Cerebellar nuclear complex (tissue), 1 donor: ENCODE measurements at regions not wholly inside any gene's neighbourhood (a gene's known extent, or its start where the extent isn't known, plus 50 kb on each side); places are given as distances from the start of the nearest gene placed in this dataset.
"Not testable (repeated sequence)": the region's sequence is repeated elsewhere in the genome, so short reads cannot be mapped to it uniquely, and the experiment has no call there.

Experiments used
- DNase-seq, 2 experiments: peaks; one replicate each; lab custom pipeline; 2025; lab: John Stamatoyannopoulos, UW

DNA sequence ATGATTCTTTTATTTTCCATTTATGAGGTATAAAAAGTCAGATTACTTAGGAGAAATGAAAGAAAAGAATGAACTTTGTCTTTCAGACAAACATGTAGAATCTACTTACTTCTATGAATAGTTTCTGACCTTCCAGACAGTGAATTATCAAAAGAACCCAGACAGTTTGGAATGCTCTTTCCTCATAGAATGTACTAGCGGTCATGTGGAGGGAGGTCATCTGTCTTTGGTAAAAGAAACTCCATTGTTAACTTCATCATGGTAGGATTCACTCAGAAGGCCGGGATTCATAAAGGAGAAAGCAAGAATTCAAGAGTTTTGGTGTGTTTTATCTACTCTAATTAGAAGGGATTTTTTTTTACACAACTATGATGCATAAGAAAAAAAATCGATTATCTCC lies 144.8 kb upstream of the ZNF804B start:
- DNase-seq: no peak

DNA sequence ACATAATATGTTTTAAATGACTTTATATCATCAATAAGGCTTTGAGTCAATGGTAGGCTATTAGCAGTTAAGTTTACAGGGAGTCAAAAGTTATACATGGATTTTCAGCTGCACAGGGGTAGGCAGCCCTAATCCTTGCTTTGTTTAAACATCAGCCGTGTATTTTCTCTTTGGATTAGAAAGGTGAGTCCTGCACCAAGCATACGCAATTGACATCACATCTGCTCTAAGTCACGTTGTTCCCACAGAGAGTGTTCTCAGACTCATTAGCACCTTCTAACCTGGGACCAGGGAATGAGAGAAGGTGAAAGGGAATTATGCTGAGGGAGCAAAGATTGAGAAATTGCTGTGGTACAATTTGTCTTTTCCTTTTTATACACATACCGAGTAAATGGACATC lies 148.6 kb upstream of the ZNF804B start:
- DNase-seq: no peak

DNA sequence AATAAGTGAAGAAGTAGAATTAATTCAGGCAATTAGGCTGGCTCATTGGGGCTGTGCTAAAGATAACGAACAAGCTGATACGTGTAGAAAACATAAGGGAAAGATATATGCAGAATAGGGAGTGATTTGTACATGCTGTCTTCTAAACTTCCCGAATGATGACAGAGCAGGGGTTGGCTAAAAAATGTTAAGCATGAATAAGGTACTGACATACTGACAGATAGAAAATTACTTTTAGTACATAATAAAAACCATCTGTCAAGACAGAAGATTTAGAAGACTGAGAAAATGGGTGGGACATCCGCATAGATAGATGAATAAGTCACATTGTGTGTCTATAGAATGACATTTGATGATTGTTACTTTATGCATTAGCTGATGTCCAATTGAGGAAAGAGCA lies 158.8 kb upstream of the ZNF804B start:
- no peak for DNase-seq

DNA sequence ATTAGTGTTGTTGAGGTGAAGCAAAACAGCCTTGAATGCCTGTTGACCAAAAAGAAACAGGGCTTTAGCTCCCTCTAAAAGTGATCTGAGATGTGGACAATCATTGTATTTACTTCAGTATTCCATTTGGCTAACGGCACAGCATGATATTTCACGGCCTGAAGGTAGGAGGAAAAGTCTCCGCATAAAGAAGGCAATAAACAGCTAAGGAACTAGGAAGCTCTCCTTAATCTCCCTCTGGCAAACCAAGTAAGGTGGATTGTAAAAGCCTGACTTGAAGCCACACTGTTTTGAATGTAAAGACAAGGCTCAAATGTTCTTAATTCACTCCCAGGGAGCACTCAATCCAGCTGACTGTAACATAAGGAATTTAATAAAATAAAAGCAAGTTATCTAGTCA lies 160.0 kb upstream of the ZNF804B start:
- DNase-seq: no peak

DNA sequence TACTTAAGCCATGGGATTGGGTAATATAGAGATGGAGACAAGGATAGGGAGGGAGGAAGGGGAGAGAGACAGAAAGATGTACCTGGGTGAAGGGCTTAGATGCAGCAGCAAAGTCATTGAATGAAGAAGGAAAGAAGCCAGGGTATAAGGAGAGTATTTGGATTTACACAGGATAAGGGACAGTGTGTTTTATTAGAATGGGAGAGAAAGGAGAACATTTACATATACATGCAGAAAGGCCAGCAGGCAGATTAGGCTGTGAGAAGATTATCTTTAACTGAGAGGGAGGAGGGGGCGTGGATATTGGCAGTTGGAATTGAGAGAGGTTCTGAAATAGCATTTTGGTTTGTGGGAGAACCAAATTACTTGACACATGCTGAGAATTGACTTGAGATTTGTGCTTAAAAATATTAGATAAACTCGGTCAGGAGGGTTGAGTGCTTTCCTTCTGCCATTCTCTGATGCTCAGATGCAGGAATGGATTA lies 161.5 kb upstream of the ZNF804B start:
- no peak for DNase-seq

DNA sequence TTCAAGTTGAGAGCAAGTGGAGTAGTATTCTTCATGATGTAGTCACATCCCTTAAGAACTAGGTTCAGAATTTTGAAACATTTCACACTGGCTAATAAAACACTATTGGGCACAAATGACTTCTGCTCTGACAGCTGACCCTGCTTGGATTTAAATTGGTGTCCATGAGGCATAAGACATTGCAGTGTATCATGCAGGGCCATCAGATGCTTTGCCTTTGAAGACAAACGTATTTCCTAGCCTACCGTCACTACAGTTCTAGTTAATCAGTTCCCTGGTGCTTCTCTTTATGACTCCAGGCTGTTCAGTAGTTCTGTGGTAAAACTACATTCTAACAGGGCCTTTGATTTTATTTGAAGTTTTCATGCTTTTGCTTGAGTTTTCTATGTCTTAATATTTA lies 168.5 kb upstream of the ZNF804B start:
- DNase-seq: no peak

DNA sequence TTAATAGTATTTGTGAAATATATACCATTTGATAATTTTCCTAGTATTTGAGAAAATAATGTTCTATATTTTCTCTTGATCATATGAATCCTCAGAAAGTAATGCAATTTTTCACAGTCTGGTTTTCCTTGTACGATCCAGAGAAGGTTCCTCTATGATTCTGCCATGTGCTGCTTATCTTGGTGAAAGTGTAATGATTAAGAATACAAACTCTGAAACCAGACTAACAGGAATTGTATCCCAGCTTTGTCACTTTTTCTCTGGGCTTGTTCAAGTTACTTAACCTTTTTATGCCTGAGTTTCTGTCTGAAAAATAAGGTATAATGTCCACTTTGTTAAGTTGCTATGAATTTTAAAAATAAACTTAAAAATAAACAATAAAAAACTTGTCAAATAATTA lies 169.6 kb upstream of the ZNF804B start:
- DNase-seq: no peak

DNA sequence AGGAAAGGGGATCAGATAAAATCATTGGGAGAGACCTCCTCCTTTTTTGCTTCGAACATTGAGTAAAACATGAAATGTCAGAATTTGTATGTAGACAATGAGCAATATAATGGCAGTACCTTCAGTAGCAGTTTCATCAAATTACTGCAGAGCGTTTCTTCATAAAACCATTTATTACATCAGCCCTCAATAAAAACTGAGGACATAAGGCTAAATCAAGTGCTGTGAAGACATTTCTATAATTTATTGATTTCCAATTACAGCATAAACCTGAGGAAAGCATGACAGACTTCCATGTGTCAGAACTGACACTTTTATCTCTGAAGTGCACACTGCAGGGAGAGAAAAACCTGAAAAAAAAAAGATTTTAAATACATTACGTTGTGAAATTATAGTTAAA lies 172.6 kb upstream of the ZNF804B start:
- DNase-seq: no peak

DNA sequence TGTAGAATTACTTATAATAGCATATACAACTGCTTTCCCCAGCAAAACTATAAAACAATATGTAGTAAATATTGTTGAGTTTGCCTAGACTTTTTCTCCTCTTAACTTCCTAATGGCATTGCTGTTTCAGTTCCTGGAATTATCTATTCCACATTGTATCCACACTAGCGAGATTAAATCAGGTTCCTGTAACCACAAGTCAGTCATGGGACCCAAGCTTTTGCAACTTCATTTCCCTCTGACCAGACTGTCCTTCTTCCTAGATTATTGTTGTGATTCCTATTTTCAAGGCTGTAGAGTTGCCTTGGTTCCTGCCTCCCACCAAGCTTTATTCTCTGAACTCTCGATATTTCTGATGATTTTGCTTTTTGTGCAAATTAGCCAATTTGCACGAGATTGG lies 173.3 kb upstream of the ZNF804B start:
- DNase-seq: no peak

DNA sequence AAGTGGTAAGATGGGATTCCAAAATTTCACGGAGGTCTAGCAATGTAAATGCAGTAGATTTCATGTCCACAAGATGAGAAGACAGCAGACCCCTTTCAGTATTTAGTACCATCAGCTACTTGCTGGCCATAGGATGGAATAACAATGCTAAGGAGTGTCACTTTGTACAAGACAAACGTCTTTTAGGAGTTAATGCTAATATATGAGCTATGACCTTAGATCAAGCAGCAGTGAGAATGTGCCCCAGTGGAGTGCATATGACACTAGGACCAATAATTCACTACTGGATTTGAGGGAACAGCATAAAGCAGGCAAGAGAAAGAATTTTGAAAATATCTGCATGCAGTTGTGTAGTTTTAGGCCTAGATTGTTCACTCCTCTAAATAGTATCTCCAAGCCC lies 182.8 kb upstream of the ZNF804B start:
- no peak for DNase-seq

DNA sequence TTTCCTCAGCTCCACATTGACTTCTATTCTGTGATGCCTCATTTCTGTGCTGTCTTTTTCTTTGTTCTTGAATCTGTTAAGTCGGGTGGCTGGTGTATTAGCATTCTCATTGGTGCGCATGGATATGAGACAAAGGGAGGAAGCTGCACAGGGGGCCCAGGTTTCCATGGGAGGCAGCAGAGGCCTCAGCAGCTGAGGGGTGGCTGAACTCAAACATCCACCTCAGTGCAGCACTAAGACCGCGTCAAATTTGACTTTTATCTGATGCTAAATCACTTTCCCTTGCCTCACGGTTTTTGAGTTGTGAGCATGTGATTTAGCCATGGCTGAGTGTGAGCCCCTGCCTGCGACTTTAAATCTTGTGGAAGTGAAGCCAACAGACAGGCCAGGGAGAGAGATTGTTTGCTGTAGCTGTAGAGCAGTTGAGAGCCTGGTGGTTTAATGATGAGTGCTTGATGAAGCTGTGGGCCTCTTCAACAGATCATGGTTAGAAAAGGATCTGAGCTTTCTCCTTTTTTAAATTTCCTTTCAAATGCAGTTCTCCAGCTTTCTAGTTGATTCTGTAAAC lies 193.3 kb upstream of the ZNF804B start:
- no peak for DNase-seq

DNA sequence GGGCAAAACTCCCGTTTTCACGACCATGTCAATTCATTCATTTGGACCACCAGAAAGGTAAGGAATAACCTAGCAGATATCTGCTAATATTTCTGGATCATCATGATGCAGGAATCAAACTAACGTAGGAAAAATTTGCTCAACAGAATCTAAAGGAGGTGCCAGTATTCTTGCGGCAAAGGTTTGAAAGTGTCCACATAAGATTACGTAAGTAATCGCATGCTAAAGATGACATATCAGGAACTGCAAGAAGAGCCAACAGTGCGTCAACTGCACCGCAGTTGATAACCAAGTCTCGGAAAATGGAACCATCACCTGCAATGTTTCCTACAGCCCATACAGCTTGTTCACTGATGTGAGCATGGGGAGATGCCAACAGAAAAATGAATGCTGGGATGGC lies 194.1 kb upstream of the ZNF804B start:
- DNase-seq: no peak

DNA sequence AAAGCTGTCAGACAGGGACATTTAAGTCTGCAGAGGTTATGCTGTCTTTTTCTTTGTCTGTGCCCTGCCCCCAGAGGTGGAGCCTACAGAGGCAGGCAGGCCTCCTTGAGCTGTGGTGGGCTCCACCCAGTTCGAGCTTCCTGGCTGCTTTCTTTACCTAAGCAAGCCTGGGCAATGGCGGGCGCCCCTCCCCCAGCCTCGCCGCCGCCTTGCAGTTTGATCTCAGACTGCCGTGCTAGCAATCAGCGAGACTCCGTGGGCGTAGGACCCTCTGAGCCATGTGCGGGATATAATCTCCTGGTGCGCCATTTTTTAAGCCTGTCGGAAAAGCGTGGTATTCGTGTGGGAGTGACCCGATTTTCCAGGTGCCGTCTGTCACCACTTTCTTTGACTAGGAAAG lies 203.1 kb upstream of the ZNF804B start:
- DNase-seq: not testable (repeated sequence)

DNA sequence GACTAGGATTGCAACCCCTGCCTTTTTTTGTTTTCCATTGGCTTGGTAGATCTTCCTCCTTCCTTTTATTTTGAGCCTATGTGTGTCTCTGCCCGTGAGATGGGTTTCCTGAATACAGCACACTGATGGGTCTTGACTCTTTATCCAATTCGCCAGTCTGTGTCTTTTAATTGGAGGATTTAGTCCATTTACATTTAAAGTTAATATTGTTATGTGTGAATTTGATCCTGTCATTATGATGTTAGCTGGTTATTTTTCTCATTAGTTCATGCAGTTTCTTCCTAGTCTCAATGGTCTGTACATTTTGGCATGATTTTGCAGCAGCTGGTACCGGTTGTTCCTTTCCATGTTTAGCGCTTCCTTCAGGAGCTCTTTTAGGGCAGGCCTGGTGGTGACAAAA lies 204.7 kb upstream of the ZNF804B start:
- not testable (repeated sequence) for DNase-seq

DNA sequence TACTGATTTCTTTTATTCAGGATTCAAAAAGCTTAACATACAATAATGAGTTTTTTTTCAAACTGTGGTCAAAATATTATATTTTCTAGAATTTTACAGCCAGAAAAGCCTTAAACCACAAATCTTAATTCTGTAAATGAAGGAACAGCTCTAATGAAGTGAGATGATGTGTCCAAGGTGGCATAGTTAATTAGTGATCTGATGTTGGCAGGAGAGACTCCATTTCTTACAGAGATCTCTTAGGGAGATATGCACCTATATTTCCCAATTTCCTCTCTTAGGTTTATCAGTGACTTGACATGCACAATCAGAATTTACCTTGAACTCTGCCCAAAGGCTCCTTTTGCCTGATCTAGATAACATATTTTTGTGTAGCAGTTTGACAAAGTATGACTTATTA lies 211.1 kb upstream of the ZNF804B start:
- DNase-seq: no peak

DNA sequence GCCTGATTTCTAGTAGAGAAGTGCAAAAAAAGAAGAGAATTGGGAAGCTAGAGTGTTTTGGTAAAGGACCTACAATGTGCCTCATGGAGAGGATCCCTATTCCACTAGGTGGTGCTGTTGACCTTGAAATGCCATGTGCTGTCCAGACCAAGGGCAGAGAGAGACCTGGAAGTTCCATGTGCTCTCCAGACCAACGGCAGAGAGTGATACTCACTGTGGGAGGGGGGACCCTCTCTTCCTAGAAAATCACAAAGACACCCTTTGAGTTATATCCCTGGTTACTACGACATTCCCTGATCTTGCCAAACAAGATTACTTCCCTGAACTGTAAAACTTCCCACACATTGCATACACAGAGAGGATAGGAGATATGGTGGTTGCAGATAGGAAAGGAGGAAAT lies 212.7 kb upstream of the ZNF804B start:
- no peak for DNase-seq

DNA sequence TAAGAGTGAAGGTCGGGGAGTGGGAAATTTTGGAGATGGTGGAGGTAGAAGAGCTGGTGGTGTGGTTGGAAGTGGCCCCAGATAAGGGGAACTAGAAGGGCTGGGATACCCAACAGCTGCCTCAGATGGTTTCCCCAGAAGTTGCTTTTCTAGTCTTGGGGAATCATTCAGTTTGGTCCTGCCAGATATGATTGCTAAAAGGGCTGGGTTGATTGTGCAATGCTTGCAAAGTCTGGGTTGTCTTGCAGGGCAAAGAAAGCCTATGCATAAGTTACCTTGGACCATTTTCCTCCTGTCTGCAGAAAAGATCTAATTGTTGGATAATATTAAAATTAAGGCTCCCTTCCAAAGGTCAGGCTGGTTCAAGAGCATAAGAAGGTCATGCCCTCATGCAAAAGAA lies 213.8 kb upstream of the ZNF804B start:
- no peak for DNase-seq

DNA sequence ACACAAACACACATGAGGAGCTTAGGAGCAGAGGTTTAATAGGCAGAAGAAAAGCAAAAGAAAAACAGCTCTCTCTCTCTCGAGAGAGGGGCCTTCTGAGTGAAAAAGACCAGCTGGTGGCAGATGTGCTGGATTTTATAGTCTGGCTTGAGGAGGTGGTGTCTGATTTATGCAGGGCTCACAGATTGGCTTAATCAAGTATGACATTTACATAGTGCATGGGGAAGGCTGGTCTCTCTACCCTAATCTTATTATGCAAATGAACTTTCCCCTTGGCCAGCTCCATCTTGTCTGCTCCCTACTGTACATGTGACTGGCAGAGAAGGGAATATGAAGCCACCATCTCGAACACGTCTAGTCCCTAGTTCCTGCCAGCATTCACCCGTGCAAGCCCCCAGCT lies 219.5 kb upstream of the ZNF804B start:
- no peak for DNase-seq

DNA sequence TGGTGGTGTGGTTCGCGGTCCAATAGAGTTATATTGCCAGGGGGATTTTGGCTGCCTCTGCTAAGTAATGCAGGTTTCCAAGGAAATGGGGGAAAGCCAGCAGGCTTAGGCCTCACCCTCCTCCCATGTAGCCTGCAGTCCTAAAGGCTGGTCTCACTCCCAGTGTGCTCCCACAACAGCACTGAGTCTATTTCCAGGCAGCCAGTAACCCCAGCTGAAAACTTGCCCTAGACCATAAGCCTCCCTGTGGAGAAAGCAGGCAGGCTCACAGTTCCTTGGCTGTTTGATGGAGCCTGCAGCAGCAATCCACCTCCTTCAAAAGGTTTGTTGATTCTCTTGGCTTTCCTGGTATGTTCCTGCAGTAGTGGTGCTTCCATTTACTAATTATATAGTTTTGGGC lies 220.0 kb upstream of the ZNF804B start:
- no peak for DNase-seq

DNA sequence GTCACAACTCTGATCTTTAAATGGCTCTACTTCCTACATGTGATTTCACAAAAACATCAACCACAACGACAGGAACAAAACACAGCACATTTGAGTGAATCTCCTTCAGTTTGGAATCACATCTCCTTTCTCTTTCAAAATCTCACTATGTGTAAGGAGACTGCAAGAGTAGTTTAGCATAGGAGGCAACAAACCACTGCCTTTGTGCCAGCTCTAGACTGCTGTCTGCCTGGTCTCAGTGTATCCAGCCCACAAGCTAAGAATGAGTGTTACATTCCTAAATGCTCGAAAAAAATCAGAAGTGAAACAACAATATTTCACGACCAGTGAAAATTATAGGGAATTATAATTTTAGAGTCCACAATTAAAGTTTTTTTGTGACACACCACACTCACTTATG lies 217.0 kb upstream of the STEAP4 start:
- no peak for DNase-seq

DNA sequence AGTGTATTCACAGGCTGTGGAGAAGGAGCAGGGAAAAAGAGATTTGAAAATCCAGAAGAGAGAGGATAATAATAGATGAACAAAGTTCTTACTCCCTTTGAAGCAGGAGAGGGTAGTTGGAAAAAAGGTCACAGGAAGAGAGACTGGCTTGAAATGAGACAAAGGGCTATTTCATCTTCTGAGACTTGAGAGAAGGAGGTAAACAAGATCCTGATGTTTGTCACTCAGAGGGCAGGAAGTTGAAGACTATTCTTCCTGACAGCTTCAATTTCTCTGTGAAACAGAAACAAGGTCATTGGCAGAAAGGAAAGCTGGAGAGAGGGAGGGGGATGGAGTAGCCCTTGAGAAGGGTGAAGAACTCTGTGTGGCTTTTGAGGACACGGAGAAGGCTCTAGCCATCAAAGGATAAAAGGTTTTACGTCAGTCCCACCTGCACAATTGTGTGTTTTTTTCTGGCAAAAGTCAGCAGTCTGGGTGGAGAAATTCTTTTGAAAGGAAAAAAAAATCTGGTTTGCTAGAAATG lies 216.1 kb upstream of the STEAP4 start:
- DNase-seq: no peak

DNA sequence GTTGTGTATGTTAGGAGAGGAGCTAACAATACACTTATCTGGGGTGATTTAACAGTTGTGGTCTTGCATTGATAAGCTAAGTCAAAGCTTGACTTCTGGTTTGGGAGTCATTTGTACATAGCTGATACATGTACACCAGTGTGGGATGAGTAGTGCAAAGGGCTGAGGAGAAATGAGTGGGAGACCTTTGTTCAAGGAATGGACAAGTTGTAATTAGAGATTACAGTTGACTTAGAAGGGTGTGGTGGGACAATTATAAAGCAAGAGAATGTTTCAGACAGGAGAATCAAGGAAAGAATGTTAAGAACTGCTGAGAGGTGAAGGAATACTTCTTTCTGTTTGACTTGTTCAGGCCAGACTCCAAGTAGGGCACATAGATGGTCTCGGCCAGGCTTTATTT lies 209.7 kb upstream of the STEAP4 start:
- no peak for DNase-seq

DNA sequence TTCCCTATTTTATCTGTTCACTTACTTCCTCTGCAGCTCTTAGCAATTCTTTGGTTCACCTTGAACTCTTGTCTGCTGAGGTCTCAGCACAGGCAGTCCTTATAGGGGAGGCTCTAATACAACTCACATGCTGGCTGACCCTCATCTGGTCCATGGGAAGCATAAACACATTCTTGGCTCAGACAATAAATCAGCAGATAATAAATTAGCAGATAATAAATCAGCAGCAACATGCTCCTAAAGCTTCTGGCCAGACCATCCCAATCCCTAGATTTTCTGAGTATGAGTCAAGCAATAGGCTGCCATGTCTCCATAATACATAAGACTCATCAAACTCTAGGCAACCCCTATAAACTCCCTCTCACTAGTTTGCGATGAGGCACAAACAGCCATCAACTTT lies 208.6 kb upstream of the STEAP4 start:
- no peak for DNase-seq

DNA sequence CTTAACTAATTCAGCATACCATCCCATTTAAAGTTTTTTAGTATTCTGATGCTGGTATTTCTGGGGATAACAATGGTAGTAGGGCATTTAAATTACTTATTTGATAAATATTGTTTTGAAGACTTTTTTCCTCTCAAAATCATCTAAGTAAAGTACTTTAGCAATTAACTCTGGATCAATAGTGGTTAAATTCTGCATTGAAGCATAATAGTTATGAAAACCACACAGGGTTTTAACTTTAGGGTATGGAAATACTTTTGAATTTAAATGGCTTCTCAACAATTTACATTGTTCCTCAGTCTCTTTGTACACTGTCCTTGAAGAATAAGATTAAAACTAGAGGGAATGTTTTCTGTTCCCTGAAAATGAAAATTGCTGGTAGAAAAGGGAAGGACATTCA lies 202.6 kb upstream of the STEAP4 start:
- no peak for DNase-seq

DNA sequence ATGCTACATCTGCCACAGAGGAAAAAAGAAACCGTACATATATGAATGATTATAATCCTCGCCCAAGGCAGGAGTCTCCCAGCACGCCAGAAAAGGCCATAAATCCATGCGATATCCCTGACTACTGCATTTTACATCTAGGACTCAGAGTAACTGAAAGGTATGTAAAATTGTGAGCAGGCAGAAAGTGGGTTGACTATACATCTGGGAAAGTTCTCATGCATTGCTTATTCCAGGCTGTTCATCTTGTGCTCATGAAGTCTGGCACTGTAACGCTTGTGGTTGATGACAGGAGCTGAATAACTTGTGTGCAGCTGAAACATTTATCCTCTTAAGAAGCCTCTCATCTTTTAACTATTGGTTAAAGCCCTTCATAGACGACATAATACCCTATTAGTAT lies 193.4 kb upstream of the STEAP4 start:
- DNase-seq: no peak
